Neural progenitor cell (in vitro differentiated cells): ENCODE measurements at regions not wholly inside any gene's neighbourhood (a gene's known extent, or its start where the extent isn't known, plus 50 kb on each side); places are given as distances from the start of the nearest gene placed in this dataset.

ENCODE experiments used
- DNase-seq: peaks from one replicate; pipeline ENCODE4 v3.0.0-alpha.2; 2016; ENCODE audit warnings: low spot score
- H2AFZ ChIP-seq: fragments of 200-600 bp; sonication (generic); replicated peaks from 2 replicates; pipeline ENCODE4 v1.6.1; 2016; ENCODE audit warnings: antibody characterized with exemption
- H3F3A ChIP-seq: fragments of 200-600 bp; sonication (generic); 2 replicates; pipeline ENCODE4 v1.6.1; 2016; ENCODE audit warnings: antibody characterized with exemption, low read depth
- H3K27ac ChIP-seq: fragments of 200-600 bp; sonication (generic); 2 replicates; pipeline ENCODE4 v1.5.1; 2016; ENCODE audit warnings: mild to moderate bottlenecking
- H3K27me3 ChIP-seq: fragments of 200-600 bp; sonication (generic); 2 replicates; pipeline ENCODE4 v1.6.1; 2016; ENCODE audit warnings: mild to moderate bottlenecking, moderate library complexity
- H3K36me3 ChIP-seq: fragments of 200-600 bp; sonication (generic); 2 replicates; pipeline ENCODE4 v1.5.1; 2016
- H3K4me1 ChIP-seq: fragments of 200-600 bp; sonication (generic); 2 replicates; pipeline ENCODE4 v1.6.1; 2016; ENCODE audit warnings: mixed run types
- H3K4me2 ChIP-seq: fragments of 200-600 bp; sonication (generic); 2 replicates; pipeline ENCODE4 v1.6.1; 2016
- H3K4me3 ChIP-seq: fragments of 200-600 bp; sonication (generic); 2 replicates; pipeline ENCODE4 v1.5.1; 2016
- H3K79me2 ChIP-seq: fragments of 200-600 bp; sonication (generic); 2 replicates; pipeline ENCODE4 v1.6.1; 2016; ENCODE audit warnings: low read depth
- H3K9ac ChIP-seq: fragments of 200-600 bp; sonication (generic); 2 replicates; pipeline ENCODE4 v1.6.1; 2016
- H3K9me3 ChIP-seq: fragments of 200-600 bp; sonication (generic); 2 replicates; pipeline ENCODE4 v1.5.1; 2016; ENCODE audit warnings: low read depth
- H4K20me1 ChIP-seq: fragments of 200-600 bp; sonication (generic); 2 replicates; pipeline ENCODE4 v1.6.1; 2016; ENCODE audit warnings: low read depth
- H3K27ac Mint-ChIP-seq: 3 replicates; pipeline ENCODE4 v1.8.0; 2021; ENCODE audit warnings: mixed read lengths
- H3K27me3 Mint-ChIP-seq: 2 replicates; pipeline ENCODE4 v1.8.0; 2022; ENCODE audit warnings: low read depth, mild to moderate bottlenecking, inconsistent platforms, moderate library complexity, mixed read lengths; ENCODE audit not compliant: insufficient read depth
- H3K36me3 Mint-ChIP-seq: 3 replicates; pipeline ENCODE4 v1.8.0; 2021; ENCODE audit warnings: mixed read lengths
- H3K4me1 Mint-ChIP-seq: 3 replicates; pipeline ENCODE4 v1.8.0; 2021; ENCODE audit warnings: mixed read lengths
- H3K4me3 Mint-ChIP-seq: 3 replicates; pipeline ENCODE4 v1.8.0; 2021; ENCODE audit warnings: mild to moderate bottlenecking, moderate library complexity, mixed read lengths
- H3K9me3 Mint-ChIP-seq: 3 replicates; pipeline ENCODE4 v1.8.0; 2020; ENCODE audit warnings: mixed read lengths
- CTCF ChIP-seq: fragments of 200-600 bp; sonication (generic); IDR thresholded peaks from 2 replicates; pipeline ENCODE4 v1.5.1; 2017; ENCODE audit warnings: antibody characterized with exemption, mild to moderate bottlenecking
- EZH2 ChIP-seq: fragments of 200-600 bp; sonication (generic); IDR thresholded peaks from 2 replicates; pipeline ENCODE4 v1.6.1; 2017; ENCODE audit warnings: antibody characterized with exemption, mild to moderate bottlenecking, moderate library complexity
- EZH2phosphoT487 ChIP-seq: fragments of 200-600 bp; sonication (generic); IDR thresholded peaks from 2 replicates; pipeline ENCODE4 v1.6.1; 2017; ENCODE audit warnings: antibody characterized with exemption

- H3K4me1 Mint-ChIP-seq, result peaks cover 29% of the 10 kb centered on the region
- no peak overlapping the region for H3K4me3 Mint-ChIP-seq
- no peaks in the 10 kb centered on the region for H4K20me1 ChIP-seq
These were observed 77.2 kb upstream of the BOD1 start for GRCh38 chr5:173693670-173694069.

GRCh38 chr5:173696216-173696615, 79.8 kb upstream of the BOD1 start:
- no peaks in the 10 kb centered on the region for H3K79me2 ChIP-seq
- no peaks in the 10 kb centered on the region for H3F3A ChIP-seq
- H3K4me2 ChIP-seq, result no peak overlapping the region
- H3K36me3 ChIP-seq, result no peaks in the 10 kb centered on the region
- no peak for DNase-seq
- TF ChIP-seq EZH2 (no peak), EZH2phosphoT487 (no peak), CTCF (no peak)
- H3K27me3 ChIP-seq, result no peaks in the 10 kb centered on the region
- Mint-ChIP-seq H3K27ac (no peak overlapping the region), H3K4me1 (peaks cover 16% of the 10 kb centered on the region), H3K27me3 (peaks cover 13% of the 10 kb centered on the region), H3K36me3 (no peaks in the 10 kb centered on the region), H3K4me3 (no peak overlapping the region), H3K9me3 (peaks cover 3% of the 10 kb centered on the region)
- no peaks in the 10 kb centered on the region for H3K9me3 ChIP-seq
- no peak overlapping the region for H3K27ac ChIP-seq
- H2AFZ ChIP-seq, result no peak overlapping the region
- no peaks in the 10 kb centered on the region for H4K20me1 ChIP-seq
- no peak overlapping the region for H3K9ac ChIP-seq
- H3K4me3 ChIP-seq, result no peak overlapping the region
- H3K4me1 ChIP-seq, result no peaks in the 10 kb centered on the region

More at GRCh38 chr5:173693670-173694069, 77.2 kb upstream of the BOD1 start:
- Histone ChIP-seq H3K4me2 (no peak overlapping the region), H3K9ac (no peak overlapping the region), H3K27me3 (no peaks in the 10 kb centered on the region), H2AFZ (no peak overlapping the region), H3K4me1 (peaks cover 6% of the 10 kb centered on the region), H3F3A (no peaks in the 10 kb centered on the region), H3K79me2 (no peaks in the 10 kb centered on the region), H3K27ac (no peak overlapping the region), H3K9me3 (no peaks in the 10 kb centered on the region), H3K36me3 (no peaks in the 10 kb centered on the region), H3K4me3 (no peak overlapping the region)
- DNase-seq, result no peak
- H3K9me3 Mint-ChIP-seq, result peaks cover 3% of the 10 kb centered on the region
- peak overlapping the region; percentile 12 for H3K27ac Mint-ChIP-seq
- peaks cover 15% of the 10 kb centered on the region for H3K27me3 Mint-ChIP-seq
- no peaks in the 10 kb centered on the region for H3K36me3 Mint-ChIP-seq
- TF ChIP-seq EZH2, result no peak
- TF ChIP-seq EZH2phosphoT487, result no peak
- TF ChIP-seq CTCF, result no peak

GRCh38 chr5:173697931-173698579, 81.6 kb upstream of the BOD1 start:
- Histone ChIP-seq H3K4me3 (no peak overlapping the region), H3K27ac (no peak overlapping the region), H4K20me1 (no peaks in the 10 kb centered on the region), H3K9ac (no peak overlapping the region), H3K9me3 (no peaks in the 10 kb centered on the region), H3K36me3 (no peaks in the 10 kb centered on the region), H3K4me1 (no peaks in the 10 kb centered on the region), H3K4me2 (no peak overlapping the region), H3F3A (no peaks in the 10 kb centered on the region), H3K79me2 (no peaks in the 10 kb centered on the region), H2AFZ (peak overlapping the region; percentile 19), H3K27me3 (no peaks in the 10 kb centered on the region)
- Mint-ChIP-seq H3K27ac (peak overlapping the region; percentile 11), H3K4me1 (peaks cover 20% of the 10 kb centered on the region), H3K36me3 (no peaks in the 10 kb centered on the region), H3K4me3 (peak overlapping the region; percentile 21), H3K9me3 (peaks cover 3% of the 10 kb centered on the region), H3K27me3 (peaks cover 11% of the 10 kb centered on the region)
- TF ChIP-seq CTCF (no peak), EZH2 (no peak), EZH2phosphoT487 (no peak)
- no peak for DNase-seq
